Gastroesophageal sphincter (tissue), 3 donors: ENCODE measurements at regions not wholly inside any gene's neighbourhood (a gene's known extent, or its start where the extent isn't known, plus 50 kb on each side); places are given as distances from the start of the nearest gene placed in this dataset.

Experiments
- EP300 ChIP-seq: sonication (generic); formaldehyde crosslinking; IDR thresholded peaks from one replicate; pipeline ENCODE4 v1.6.1; 2017; ENCODE audit warnings: antibody characterized with exemption, mild to moderate bottlenecking
- POLR2A ChIP-seq, 2 donors: fragments of 450-650 bp; IDR thresholded peaks; one replicate each; pipeline ENCODE4 v1.6.1; 2017; ENCODE audit warnings: antibody characterized with exemption in 2 of 2, mild to moderate bottlenecking in 2 of 2, moderate library complexity in 1 of 2
- TF ChIP-seq, protein P1 (sequence below), 4 experiments: fragments of 200-600 bp in 2 of 4; fragments of 450-650 bp in 2 of 4; sonication (generic) in 1 of 4; IDR thresholded peaks; one replicate each; pipeline ENCODE4 v1.5.1; 2017 to 2019; ENCODE audit warnings: antibody characterized with exemption in 4 of 4, mild to moderate bottlenecking in 2 of 4, moderate library complexity in 2 of 4

DNA sequence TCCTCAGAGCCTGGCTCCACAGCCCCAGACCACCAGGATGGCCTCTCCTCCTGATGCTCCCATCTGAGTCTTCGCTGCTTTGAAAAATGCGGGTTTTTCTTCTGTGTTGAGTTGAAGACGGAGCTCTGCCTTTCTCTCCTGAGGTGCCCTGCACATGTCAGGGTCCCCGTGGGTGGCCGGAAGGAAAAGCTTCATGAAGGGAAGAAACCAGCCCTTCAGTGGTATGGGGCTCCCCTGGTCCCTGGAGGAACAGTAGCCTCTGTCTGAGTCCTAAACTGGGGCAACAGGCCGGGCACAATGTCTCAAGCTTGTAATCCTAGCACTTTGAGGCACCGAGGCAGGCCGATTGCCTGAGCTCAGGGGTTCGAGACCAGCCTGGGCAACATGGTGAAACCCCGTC lies 54.7 kb upstream of the CAB39 start:
- TF ChIP-seq, protein P1, sequence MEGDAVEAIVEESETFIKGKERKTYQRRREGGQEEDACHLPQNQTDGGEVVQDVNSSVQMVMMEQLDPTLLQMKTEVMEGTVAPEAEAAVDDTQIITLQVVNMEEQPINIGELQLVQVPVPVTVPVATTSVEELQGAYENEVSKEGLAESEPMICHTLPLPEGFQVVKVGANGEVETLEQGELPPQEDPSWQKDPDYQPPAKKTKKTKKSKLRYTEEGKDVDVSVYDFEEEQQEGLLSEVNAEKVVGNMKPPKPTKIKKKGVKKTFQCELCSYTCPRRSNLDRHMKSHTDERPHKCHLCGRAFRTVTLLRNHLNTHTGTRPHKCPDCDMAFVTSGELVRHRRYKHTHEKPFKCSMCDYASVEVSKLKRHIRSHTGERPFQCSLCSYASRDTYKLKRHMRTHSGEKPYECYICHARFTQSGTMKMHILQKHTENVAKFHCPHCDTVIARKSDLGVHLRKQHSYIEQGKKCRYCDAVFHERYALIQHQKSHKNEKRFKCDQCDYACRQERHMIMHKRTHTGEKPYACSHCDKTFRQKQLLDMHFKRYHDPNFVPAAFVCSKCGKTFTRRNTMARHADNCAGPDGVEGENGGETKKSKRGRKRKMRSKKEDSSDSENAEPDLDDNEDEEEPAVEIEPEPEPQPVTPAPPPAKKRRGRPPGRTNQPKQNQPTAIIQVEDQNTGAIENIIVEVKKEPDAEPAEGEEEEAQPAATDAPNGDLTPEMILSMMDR (IDR thresholded peaks at IDR 0.05) = no peak
- TF ChIP-seq POLR2A (IDR thresholded peaks at IDR 0.05) (no peak), EP300 (no peak)
